ENCODE measurements at regions not wholly inside any gene's neighbourhood (a gene's known extent, or its start where the extent isn't known, plus 50 kb on each side); places are given as distances from the start of the nearest gene placed in this dataset.

DNA sequence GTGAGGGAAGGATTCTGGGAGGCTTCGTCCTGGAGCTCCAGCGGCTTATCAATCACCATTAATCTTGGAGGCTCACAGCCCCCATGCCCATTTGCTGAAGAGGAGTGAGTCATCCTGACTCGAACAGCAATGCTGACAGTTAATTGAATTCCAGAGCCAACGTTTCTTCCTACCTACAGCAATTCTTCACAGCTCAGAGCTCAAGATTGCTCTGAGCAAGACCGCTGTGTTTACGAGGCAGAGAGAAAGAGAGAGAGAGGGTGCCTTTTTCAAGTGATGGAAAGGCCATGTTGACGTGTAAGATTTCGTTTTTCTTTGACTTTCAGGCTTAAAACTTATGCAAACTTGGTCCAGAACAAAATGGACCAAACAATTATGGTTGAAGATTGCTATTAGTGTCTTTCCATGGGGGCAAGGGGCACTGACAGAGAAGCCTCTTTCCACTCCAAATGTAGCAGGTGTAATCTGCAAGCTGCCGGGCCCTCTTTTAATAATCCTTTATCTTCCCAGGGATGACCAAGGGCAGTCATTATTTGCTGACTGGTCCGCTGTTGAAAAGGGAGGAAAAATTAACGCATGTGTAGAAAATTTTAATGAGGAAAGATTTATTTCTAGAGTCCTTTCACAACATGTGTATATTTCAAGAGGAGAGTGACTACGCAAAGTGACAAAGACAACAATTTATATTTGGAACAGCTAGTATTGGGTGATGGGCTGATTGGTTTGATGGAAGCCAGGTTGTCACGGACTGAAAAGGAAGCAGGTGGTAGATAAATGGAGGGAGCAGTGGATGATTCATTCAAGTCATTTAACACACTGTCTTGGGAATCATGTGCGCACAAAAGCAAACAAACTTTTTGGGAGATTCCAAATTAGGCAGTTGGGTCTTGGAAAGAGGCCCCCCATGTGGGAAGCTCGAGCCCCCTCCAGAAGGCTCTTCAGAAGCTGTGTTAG is 136.1 kb upstream of the IRF2BP2 start (continued):
- TF ChIP-seq TAL1 (IDR thresholded peaks at IDR 0.05) (no peak), ZNF212 (CRISPR knock-in tag; IDR thresholded peaks at IDR 0.05) (no peak), TAF1 (IDR thresholded peaks at IDR 0.05; ENCODE audit: control insufficient read depth, extremely low read depth, insufficient read depth, low read length, severe bottlenecking) (no peak), MXI1 (IDR thresholded peaks at IDR 0.05; ENCODE audit: low read depth, low read length) (no peak), TBP (optimal IDR thresholded peaks at IDR 0.05; ENCODE audit: low read depth, low read length) (no peak), GABPA (tag; conservative IDR thresholded peaks at IDR 0.05; ENCODE audit: low read depth) (no peak), IRF2 (CRISPR knock-in tag; IDR thresholded peaks at IDR 0.05) (no peak), NFXL1 (CRISPR knock-in tag; IDR thresholded peaks at IDR 0.05) (no peak), TARDBP (IDR thresholded peaks at IDR 0.05) (no peak), PHB2 (IDR thresholded peaks at IDR 0.05; ENCODE audit: low read depth) (no peak), COPS2 (conservative IDR thresholded peaks at IDR 0.05) (no peak), MAFG (tag; conservative IDR thresholded peaks at IDR 0.05) (peak; percentile 50), CXXC5 (CRISPR knock-in tag; IDR thresholded peaks at IDR 0.05) (no peak), ZFPM2 (CRISPR knock-in tag; IDR thresholded peaks at IDR 0.05) (no peak), PTTG1 (tag; IDR thresholded peaks at IDR 0.05; ENCODE audit: low read depth) (no peak), ARID2 (IDR thresholded peaks at IDR 0.05) (no peak), ZNF778 (CRISPR knock-in tag; IDR thresholded peaks at IDR 0.05) (no peak), HDGF (IDR thresholded peaks at IDR 0.05) (no peak), ZNF695 (CRISPR knock-in tag; IDR thresholded peaks at IDR 0.05) (no peak), ZFP36 (IDR thresholded peaks at IDR 0.05; ENCODE audit: low read depth, low read length, partially characterized antibody) (no peak), IRF9 (tag; IDR thresholded peaks at IDR 0.05) (no peak), MTA3 (IDR thresholded peaks at IDR 0.05; ENCODE audit: borderline replicate concordance) (peak; percentile 48; the same call in 1 of the 2 replicates), DIDO1 (tag; IDR thresholded peaks at IDR 0.05; ENCODE audit: low read depth) (no peak), SP1 (CRISPR knock-in tag; IDR thresholded peaks at IDR 0.05) (no peak), E4F1 (CRISPR knock-in tag; IDR thresholded peaks at IDR 0.05; ENCODE audit: borderline replicate concordance) (no peak), FOXA3 (CRISPR knock-in tag; conservative IDR thresholded peaks at IDR 0.05 in 1 of 2, IDR thresholded peaks at IDR 0.05 in 1 of 2) (no peak)
- TF ChIP-seq, protein P1, sequence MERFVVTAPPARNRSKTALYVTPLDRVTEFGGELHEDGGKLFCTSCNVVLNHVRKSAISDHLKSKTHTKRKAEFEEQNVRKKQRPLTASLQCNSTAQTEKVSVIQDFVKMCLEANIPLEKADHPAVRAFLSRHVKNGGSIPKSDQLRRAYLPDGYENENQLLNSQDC (CRISPR knock-in tag; IDR thresholded peaks at IDR 0.05), result no peak

Data from K562 (cell line).